Keratinocyte (primary cell): ENCODE measurements at regions not wholly inside any gene's neighbourhood (a gene's known extent, or its start where the extent isn't known, plus 50 kb on each side); places are given as distances from the start of the nearest gene placed in this dataset.

Source experiments
- DNase-seq: peaks from one replicate; pipeline ENCODE4 v3.0.0-alpha.2; 2011; ENCODE audit warnings: low read depth, missing footprints, low spot score
- FAIRE-seq: peaks from 2 replicates; lab custom pipeline; 2011; peaks lifted over from hg19 to GRCh38; lab: Jason Lieb, UNC
- H2AFZ ChIP-seq: 2 replicates; pipeline ENCODE4 v1.6.0; 2012; ENCODE audit warnings: low read length, control low read depth, inconsistent platforms; ENCODE audit not compliant: control insufficient read depth
- H3K27ac ChIP-seq: 2 replicates; pipeline ENCODE4 v1.5.1; 2011; ENCODE audit warnings: low read length; ENCODE audit not compliant: control insufficient read depth, insufficient read depth
- H3K27me3 ChIP-seq: 3 replicates; pipeline ENCODE4 v1.6.0; 2011; ENCODE audit warnings: low read length; ENCODE audit not compliant: control insufficient read depth, insufficient read depth; ENCODE audit errors: extremely low read depth
- H3K36me3 ChIP-seq, 2 experiments: 2 replicates in 1 of 2; 3 replicates in 1 of 2; pipeline ENCODE4 v1.5.1; 2011; ENCODE audit warnings: low read length in 2 of 2, mild to moderate bottlenecking in 1 of 2; ENCODE audit not compliant: control insufficient read depth in 2 of 2, insufficient read depth in 2 of 2; ENCODE audit errors: extremely low read depth in 1 of 2
- H3K4me1 ChIP-seq: 3 replicates; pipeline ENCODE4 v1.5.1; 2011; ENCODE audit warnings: low read length; ENCODE audit not compliant: control insufficient read depth, insufficient read depth; ENCODE audit errors: extremely low read depth
- H3K4me2 ChIP-seq: 3 replicates; pipeline ENCODE4 v1.6.0; 2011; ENCODE audit warnings: low read depth, low read length; ENCODE audit not compliant: control insufficient read depth, insufficient read depth; ENCODE audit errors: extremely low read depth
- H3K4me3 ChIP-seq, 3 experiments: fragments of 200-600 bp in 1 of 3; sonication (generic) in 1 of 3; 2 replicates in 2 of 3; 3 replicates in 1 of 3; pipeline ENCODE4 v1.5.1; 2011 to 2016; ENCODE audit warnings: low read length in 3 of 3, mild to moderate bottlenecking in 3 of 3, control low read depth in 2 of 3, inconsistent platforms in 1 of 3, low read depth in 1 of 3, mixed read lengths in 1 of 3, mixed run types in 1 of 3, moderate library complexity in 1 of 3; ENCODE audit not compliant: control insufficient read depth in 2 of 3, insufficient read depth in 2 of 3; ENCODE audit errors: extremely low read depth in 1 of 3
- H3K79me2 ChIP-seq: 2 replicates; pipeline ENCODE4 v1.6.0; 2012; ENCODE audit warnings: low read length; ENCODE audit not compliant: control insufficient read depth, insufficient read depth
- H3K9ac ChIP-seq: 3 replicates; pipeline ENCODE4 v1.6.0; 2011; ENCODE audit warnings: low read length; ENCODE audit not compliant: control insufficient read depth, insufficient read depth; ENCODE audit errors: extremely low read depth
- H3K9me1 ChIP-seq: 3 replicates; pipeline ENCODE4 v1.6.0; 2011; ENCODE audit warnings: low read length; ENCODE audit not compliant: control insufficient read depth, insufficient read depth; ENCODE audit errors: extremely low read depth
- H3K9me3 ChIP-seq: 2 replicates; pipeline ENCODE4 v1.5.1; 2012; ENCODE audit warnings: low read depth, low read length; ENCODE audit not compliant: control insufficient read depth
- H4K20me1 ChIP-seq: 3 replicates; pipeline ENCODE4 v1.6.0; 2011; ENCODE audit warnings: low read length; ENCODE audit not compliant: control insufficient read depth, insufficient read depth; ENCODE audit errors: extremely low read depth
- EZH2 ChIP-seq: IDR thresholded peaks from one replicate; pipeline ENCODE4 v1.6.1; 2012; ENCODE audit warnings: inconsistent platforms, mild to moderate bottlenecking, low read length, moderate library complexity
- dilution Hi-C: fragments of 300-500 bp; cut with MboI; formaldehyde crosslinking; loops from one replicate; pipeline ENCODE4 v1.7.0; 2020; ENCODE audit warnings: low sequenced_read_pairs; ENCODE audit not compliant: extremely low pct_ligation_motif_present
- TF ChIP-seq, protein P1 (sequence below), 3 experiments: IDR thresholded peaks in 1 of 3; conservative IDR thresholded peaks in 1 of 3; optimal IDR thresholded peaks in 1 of 3; 2 replicates in 2 of 3; 3 replicates in 1 of 3; pipeline versions ENCODE3 to v1.5.1; 2011; ENCODE audit warnings: low read length in 3 of 3, mild to moderate bottlenecking in 3 of 3, moderate library complexity in 2 of 3, control low read depth in 1 of 3, inconsistent platforms in 1 of 3; ENCODE audit not compliant: insufficient read depth in 2 of 3; ENCODE audit errors: extremely low read depth in 1 of 3

DNA sequence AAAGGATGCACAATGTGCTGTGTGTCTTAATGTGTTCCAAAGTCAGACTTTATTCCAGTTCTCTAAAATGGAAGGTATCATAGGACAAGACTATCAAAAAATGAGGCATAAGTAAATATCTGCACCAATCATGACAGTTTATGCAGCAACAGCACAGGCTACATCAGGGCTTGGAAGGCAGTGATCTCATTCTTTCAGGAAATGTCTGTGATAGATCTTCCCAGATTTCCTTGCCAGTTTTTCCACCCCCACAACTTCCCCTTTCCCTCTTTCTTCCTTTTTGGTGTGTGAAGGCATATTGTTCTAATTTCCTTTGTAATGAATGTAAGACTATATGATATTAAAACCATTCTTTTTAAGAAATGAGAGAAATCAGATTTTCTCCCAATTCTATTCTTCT lies 326.7 kb downstream of the ATP23 start:
- FAIRE-seq: no peak

DNA sequence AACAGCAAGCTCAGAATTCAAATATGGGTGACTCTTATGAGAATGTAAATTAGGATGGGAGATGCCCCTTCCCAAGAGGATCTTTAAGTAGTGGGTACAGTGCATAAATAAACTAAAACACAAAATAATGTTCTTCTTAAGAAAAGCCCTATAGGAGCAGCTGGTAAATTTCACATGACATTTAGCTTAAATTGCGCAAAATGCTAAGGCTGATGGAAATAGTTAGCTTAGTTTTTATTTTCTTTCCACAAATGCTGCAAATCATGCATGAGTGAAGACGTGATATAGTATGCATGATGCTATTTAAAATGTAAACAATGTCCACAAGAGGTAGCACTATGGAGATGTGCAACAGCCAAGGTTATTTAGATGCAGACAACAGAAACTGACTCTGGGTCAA lies 328.1 kb downstream of the ATP23 start:
- H4K20me1 ChIP-seq: no peaks in the 10 kb centered on the region
- H3K9me3 ChIP-seq: no peaks in the 10 kb centered on the region
- H3K4me1 ChIP-seq: no peaks in the 10 kb centered on the region
- no peak overlapping the region for H3K4me2 ChIP-seq
- no peak for DNase-seq
- no peaks in the 10 kb centered on the region for H3K27me3 ChIP-seq
- H3K9ac ChIP-seq: no peak overlapping the region
- H3K79me2 ChIP-seq: no peaks in the 10 kb centered on the region
- no peaks in the 10 kb centered on the region for H3K36me3 ChIP-seq
- H2AFZ ChIP-seq: no peak overlapping the region
- H3K9me1 ChIP-seq: no peaks in the 10 kb centered on the region
- H3K27ac ChIP-seq: no peak overlapping the region
- TF ChIP-seq, protein P1, sequence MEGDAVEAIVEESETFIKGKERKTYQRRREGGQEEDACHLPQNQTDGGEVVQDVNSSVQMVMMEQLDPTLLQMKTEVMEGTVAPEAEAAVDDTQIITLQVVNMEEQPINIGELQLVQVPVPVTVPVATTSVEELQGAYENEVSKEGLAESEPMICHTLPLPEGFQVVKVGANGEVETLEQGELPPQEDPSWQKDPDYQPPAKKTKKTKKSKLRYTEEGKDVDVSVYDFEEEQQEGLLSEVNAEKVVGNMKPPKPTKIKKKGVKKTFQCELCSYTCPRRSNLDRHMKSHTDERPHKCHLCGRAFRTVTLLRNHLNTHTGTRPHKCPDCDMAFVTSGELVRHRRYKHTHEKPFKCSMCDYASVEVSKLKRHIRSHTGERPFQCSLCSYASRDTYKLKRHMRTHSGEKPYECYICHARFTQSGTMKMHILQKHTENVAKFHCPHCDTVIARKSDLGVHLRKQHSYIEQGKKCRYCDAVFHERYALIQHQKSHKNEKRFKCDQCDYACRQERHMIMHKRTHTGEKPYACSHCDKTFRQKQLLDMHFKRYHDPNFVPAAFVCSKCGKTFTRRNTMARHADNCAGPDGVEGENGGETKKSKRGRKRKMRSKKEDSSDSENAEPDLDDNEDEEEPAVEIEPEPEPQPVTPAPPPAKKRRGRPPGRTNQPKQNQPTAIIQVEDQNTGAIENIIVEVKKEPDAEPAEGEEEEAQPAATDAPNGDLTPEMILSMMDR (optimal IDR thresholded peaks at IDR 0.05 in 1 of 3, IDR thresholded peaks at IDR 0.05 in 1 of 3, conservative IDR thresholded peaks at IDR 0.05 in 1 of 3; ENCODE audit: extremely low read depth in 1 of 3, insufficient read depth in 2 of 3, low read length in 3 of 3): no peak
- dilution Hi-C loops: no loop called here
- no peak for FAIRE-seq
- no peak overlapping the region for H3K4me3 ChIP-seq

More for the DNA sequence above, 326.7 kb downstream of the ATP23 start:
- Histone ChIP-seq H3K27me3 (no peaks in the 10 kb centered on the region), H3K36me3 (no peaks in the 10 kb centered on the region), H2AFZ (no peak overlapping the region), H4K20me1 (no peaks in the 10 kb centered on the region), H3K9me1 (no peaks in the 10 kb centered on the region), H3K9ac (no peak overlapping the region), H3K4me2 (no peak overlapping the region), H3K4me3 (no peak overlapping the region), H3K9me3 (no peaks in the 10 kb centered on the region), H3K79me2 (no peaks in the 10 kb centered on the region), H3K27ac (no peak overlapping the region), H3K4me1 (peaks cover under 1% of the 10 kb centered on the region)
- dilution Hi-C loops: no loop called here
- no peak for DNase-seq
- no peak for TF ChIP-seq EZH2
- TF ChIP-seq, protein P1 (optimal IDR thresholded peaks at IDR 0.05 in 1 of 3, IDR thresholded peaks at IDR 0.05 in 1 of 3, conservative IDR thresholded peaks at IDR 0.05 in 1 of 3; ENCODE audit: extremely low read depth in 1 of 3, insufficient read depth in 2 of 3, low read length in 3 of 3): no peak
